Colonic mucosa (tissue), 4 donors: ENCODE measurements at regions not wholly inside any gene's neighbourhood (a gene's known extent, or its start where the extent isn't known, plus 50 kb on each side); places are given as distances from the start of the nearest gene placed in this dataset.

Source experiments
- DNase-seq: peaks from one replicate; pipeline ENCODE4 v3.0.0-alpha.2; 2020
- H3K27ac ChIP-seq: fragments of 200-600 bp; one replicate; pipeline ENCODE4 v1.8.0; 2021
- H3K27me3 ChIP-seq: fragments of 200-600 bp; one replicate; pipeline ENCODE4 v1.8.0; 2021
- H3K36me3 ChIP-seq: fragments of 200-600 bp; one replicate; pipeline ENCODE4 v1.8.0; 2021
- H3K4me1 ChIP-seq: fragments of 200-600 bp; one replicate; pipeline ENCODE4 v1.8.0; 2021; ENCODE audit warnings: mild to moderate bottlenecking
- H3K4me3 ChIP-seq: fragments of 200-600 bp; one replicate; pipeline ENCODE4 v1.8.0; 2021
- H3K9ac ChIP-seq, 2 donors: one replicate each; pipeline ENCODE4 v1.7.0; 2013; ENCODE audit warnings: control low read depth in 2 of 2, low read depth in 2 of 2, low read length in 2 of 2
- H3K9me3 ChIP-seq: fragments of 200-600 bp; one replicate; pipeline ENCODE4 v1.8.0; 2021
- CTCF ChIP-seq: fragments of 200-600 bp; IDR thresholded peaks from one replicate; pipeline ENCODE4 v1.8.0; 2022; ENCODE audit warnings: antibody characterized with exemption, mild to moderate bottlenecking
- intact Hi-C: fragments of 100-400 bp; cut with DNase I; formaldehyde crosslinking; loops from one replicate; pipeline ENCODE4 v1.14.1; 2022
- donor health status: healthy.
- donor health status: DM: no; HTN: no; CAD: no.
- donor health status: DM: no; HTN: no; CAD: no.

GRCh38 chr1:72690871-72691270 is 408.5 kb upstream of the NEGR1 start:
- intact Hi-C loops: no loop called here
- Histone ChIP-seq H3K9me3 (no peaks in the 10 kb centered on the region), H3K4me3 (no peak overlapping the region), H3K27me3 (no peaks in the 10 kb centered on the region), H3K27ac (no peak overlapping the region), H3K4me1 (no peaks in the 10 kb centered on the region), H3K36me3 (no peaks in the 10 kb centered on the region), H3K9ac (no peak overlapping the region)
- DNase-seq: no peak
- no peak for TF ChIP-seq CTCF

GRCh38 chr1:72678683-72679082 is 396.3 kb upstream of the NEGR1 start:
- TF ChIP-seq CTCF: no peak
- Histone ChIP-seq H3K27ac (no peak overlapping the region), H3K9ac (no peak overlapping the region), H3K27me3 (no peaks in the 10 kb centered on the region), H3K9me3 (no peaks in the 10 kb centered on the region), H3K4me1 (no peaks in the 10 kb centered on the region), H3K4me3 (no peak overlapping the region), H3K36me3 (no peaks in the 10 kb centered on the region)
- DNase-seq: no peak
- intact Hi-C loops: no loop called here

GRCh38 chr1:72670902-72671301 is 388.6 kb upstream of the NEGR1 start:
- TF ChIP-seq CTCF: no peak
- intact Hi-C loops: no loop called here
- H3K9me3 ChIP-seq: no peaks in the 10 kb centered on the region
- no peaks in the 10 kb centered on the region for H3K4me1 ChIP-seq
- no peak for DNase-seq
- no peak overlapping the region for H3K9ac ChIP-seq
- no peak overlapping the region for H3K4me3 ChIP-seq
- no peaks in the 10 kb centered on the region for H3K27me3 ChIP-seq
- H3K36me3 ChIP-seq: no peaks in the 10 kb centered on the region
- no peak overlapping the region for H3K27ac ChIP-seq

GRCh38 chr1:72662918-72663317 is 380.6 kb upstream of the NEGR1 start:
- Histone ChIP-seq H3K9me3 (no peaks in the 10 kb centered on the region), H3K4me3 (no peak overlapping the region), H3K27me3 (no peaks in the 10 kb centered on the region), H3K36me3 (no peaks in the 10 kb centered on the region), H3K9ac (no peak overlapping the region), H3K27ac (no peak overlapping the region), H3K4me1 (no peaks in the 10 kb centered on the region)
- no peak for DNase-seq
- intact Hi-C loops: no loop called here
- TF ChIP-seq CTCF: no peak

- H3K27ac ChIP-seq: no peak overlapping the region
- no peak overlapping the region for H3K4me3 ChIP-seq
- no peak for DNase-seq
- H3K4me1 ChIP-seq: no peaks in the 10 kb centered on the region
- H3K27me3 ChIP-seq: no peaks in the 10 kb centered on the region
- TF ChIP-seq CTCF: no peak
- no peaks in the 10 kb centered on the region for H3K9me3 ChIP-seq
- no peaks in the 10 kb centered on the region for H3K36me3 ChIP-seq
- no peak overlapping the region for H3K9ac ChIP-seq
- intact Hi-C loops: no loop called here
Observed at GRCh38 chr1:72650843-72651435, 368.6 kb upstream of the NEGR1 start.
